Neural cell (in vitro differentiated cells): ENCODE measurements at regions not wholly inside any gene's neighbourhood (a gene's known extent, or its start where the extent isn't known, plus 50 kb on each side); places are given as distances from the start of the nearest gene placed in this dataset.
"Not testable (repeated sequence)": the region's sequence is repeated elsewhere in the genome, so short reads cannot be mapped to it uniquely, and the experiment has no call there.

Source experiments
- H2AFZ ChIP-seq: fragments of 200-600, 300-800 bp; sonication (generic), shearing (Covaris generic); 2 replicates; pipeline ENCODE4 v1.6.0; 2014; ENCODE audit warnings: low read depth, mild to moderate bottlenecking, antibody characterized with exemption, low read length, moderate library complexity
- H3F3A ChIP-seq: fragments of 200-600 bp; shearing (Covaris generic); 2 replicates; pipeline ENCODE4 v1.6.1; 2016; ENCODE audit warnings: mild to moderate bottlenecking, moderate library complexity, mixed read lengths, antibody characterized with exemption, low read length; ENCODE audit not compliant: insufficient read depth, poor library complexity, severe bottlenecking
- H3K27ac ChIP-seq: fragments of 200-600, 300-800 bp; sonication (generic), shearing (Covaris generic); 2 replicates; pipeline ENCODE4 v1.5.1; 2014; ENCODE audit warnings: mild to moderate bottlenecking, low read length, moderate library complexity
- H3K27me3 ChIP-seq: fragments of 300-800, 200-600 bp; sonication (generic), shearing (Covaris generic); 2 replicates; pipeline ENCODE4 v1.6.0; 2014; ENCODE audit warnings: mild to moderate bottlenecking, low read depth, low read length, moderate library complexity; ENCODE audit not compliant: insufficient read depth
- H3K36me3 ChIP-seq: fragments of 300-800, 200-600 bp; sonication (generic), shearing (Covaris generic); 2 replicates; pipeline ENCODE4 v1.5.1; 2014; ENCODE audit warnings: mild to moderate bottlenecking, antibody characterized with exemption, low read length, moderate library complexity; ENCODE audit not compliant: insufficient read depth
- H3K4me2 ChIP-seq: fragments of 300-800, 200-600 bp; sonication (generic), shearing (Covaris generic); 2 replicates; pipeline ENCODE4 v1.6.0; 2014; ENCODE audit warnings: mild to moderate bottlenecking, low read length
- H3K4me3 ChIP-seq: fragments of 300-800, 200-600 bp; sonication (generic), shearing (Covaris generic); 2 replicates; pipeline ENCODE4 v1.5.1; 2014; ENCODE audit warnings: mild to moderate bottlenecking, low read length, moderate library complexity
- H3K79me2 ChIP-seq: fragments of 200-600 bp; shearing (Covaris generic); replicated peaks from 2 replicates; pipeline ENCODE4 v1.6.0; 2014; ENCODE audit warnings: mild to moderate bottlenecking, low read length, moderate library complexity; ENCODE audit not compliant: insufficient read depth
- H3K9ac ChIP-seq: fragments of 300-800, 200-600 bp; sonication (generic), shearing (Covaris generic); 2 replicates; pipeline ENCODE4 v1.6.1; 2016; ENCODE audit warnings: mild to moderate bottlenecking, low read length, mixed read lengths
- H3K9me2 ChIP-seq: fragments of 200-600 bp; shearing (Covaris generic); 2 replicates; pipeline ENCODE4 v1.6.1; 2016; ENCODE audit warnings: mild to moderate bottlenecking, low read length, mixed read lengths; ENCODE audit not compliant: insufficient read depth
- H3K9me3 ChIP-seq: fragments of 200-600, 300-800 bp; sonication (generic), shearing (Covaris generic); 2 replicates; pipeline ENCODE4 v1.6.1; 2016; ENCODE audit warnings: mild to moderate bottlenecking, mixed run types, low read length, moderate library complexity, mixed read lengths
- H4K20me1 ChIP-seq: fragments of 200-600 bp; shearing (Covaris generic); 2 replicates; pipeline ENCODE4 v1.6.1; 2016; ENCODE audit warnings: mild to moderate bottlenecking, mixed run types; ENCODE audit not compliant: insufficient read depth
- CTCF ChIP-seq: fragments of 450-650 bp; IDR thresholded peaks from 2 replicates; pipeline ENCODE4 v1.5.1; 2014; ENCODE audit warnings: antibody characterized with exemption, mild to moderate bottlenecking, moderate library complexity; ENCODE audit not compliant: poor library complexity, severe bottlenecking
- EP300 ChIP-seq: fragments of 450-650 bp; conservative IDR thresholded peaks from 2 replicates; pipeline ENCODE4 v1.6.1; 2014; ENCODE audit warnings: antibody characterized with exemption, mild to moderate bottlenecking, moderate library complexity; ENCODE audit not compliant: poor library complexity, severe bottlenecking
- EZH2 ChIP-seq: fragments of 200-600, 300-800 bp; shearing (Covaris generic), sonication (generic); IDR thresholded peaks from 2 replicates; pipeline ENCODE4 v1.6.1; 2014; ENCODE audit warnings: antibody characterized with exemption, low read length, borderline replicate concordance, mild to moderate bottlenecking; ENCODE audit not compliant: insufficient read depth, poor library complexity, severe bottlenecking
- MXI1 ChIP-seq: fragments of 450-650 bp; conservative IDR thresholded peaks from 2 replicates; pipeline ENCODE4 v1.6.1; 2014; ENCODE audit warnings: antibody characterized with exemption, mild to moderate bottlenecking; ENCODE audit not compliant: poor library complexity, severe bottlenecking
- POLR2AphosphoS5 ChIP-seq: IDR thresholded peaks from 2 replicates; pipeline ENCODE4 v1.6.1; 2012
- RAD21 ChIP-seq: fragments of 450-650 bp; conservative IDR thresholded peaks from 2 replicates; pipeline ENCODE4 v1.6.1; 2014; ENCODE audit warnings: antibody characterized with exemption, mild to moderate bottlenecking, moderate library complexity
- REST ChIP-seq: IDR thresholded peaks from 2 replicates; pipeline ENCODE4 v1.6.1; 2012; ENCODE audit warnings: borderline replicate concordance
- SMC3 ChIP-seq: fragments of 450-650 bp; conservative IDR thresholded peaks from 2 replicates; pipeline ENCODE4 v1.6.1; 2014; ENCODE audit warnings: antibody characterized with exemption, mild to moderate bottlenecking, moderate library complexity; ENCODE audit not compliant: poor library complexity
- TAF1 ChIP-seq: IDR thresholded peaks from 2 replicates; pipeline ENCODE4 v1.6.1; 2012; ENCODE audit warnings: low read depth

- Histone ChIP-seq H2AFZ (no peak overlapping the region), H3K9me2 (no peaks in the 10 kb centered on the region), H3K27ac (no peak overlapping the region), H4K20me1 (no peaks in the 10 kb centered on the region), H3K79me2 (no peaks in the 10 kb centered on the region), H3K4me2 (no peak overlapping the region), H3K9ac (no peak overlapping the region), H3K27me3 (no peaks in the 10 kb centered on the region), H3K4me3 (no peak overlapping the region), H3K9me3 (no peaks in the 10 kb centered on the region), H3K36me3 (no peaks in the 10 kb centered on the region), H3F3A (no peaks in the 10 kb centered on the region)
- TF ChIP-seq EZH2: no peak
- no peak for TF ChIP-seq CTCF
- TF ChIP-seq EP300: no peak
- TF ChIP-seq REST: no peak
- TF ChIP-seq TAF1: no peak
- TF ChIP-seq RAD21: no peak
- TF ChIP-seq POLR2AphosphoS5: no peak
- no peak for TF ChIP-seq SMC3
- no peak for TF ChIP-seq MXI1
Observed at GRCh38 chr1:191508239-191508638, 650.0 kb upstream of the RGS18 start.

- H3K27ac ChIP-seq, H4K20me1 ChIP-seq, H3K36me3 ChIP-seq: not testable (repeated sequence)
Observed at GRCh38 chr1:191511480-191511879, 646.8 kb upstream of the RGS18 start.

GRCh38 chr1:191517826-191518225 lies 640.4 kb upstream of the RGS18 start:
- H3K4me2 ChIP-seq: no peak overlapping the region
- H3K9me3 ChIP-seq: no peaks in the 10 kb centered on the region
- no peak overlapping the region for H2AFZ ChIP-seq
- no peak for TF ChIP-seq EZH2
- TF ChIP-seq RAD21: no peak
- TF ChIP-seq CTCF: no peak
- no peak for TF ChIP-seq REST
- TF ChIP-seq EP300: no peak
- no peak for TF ChIP-seq SMC3
- TF ChIP-seq TAF1: no peak
- no peak for TF ChIP-seq MXI1
- TF ChIP-seq POLR2AphosphoS5: no peak
- no peaks in the 10 kb centered on the region for H3K79me2 ChIP-seq
- no peaks in the 10 kb centered on the region for H3K36me3 ChIP-seq
- no peaks in the 10 kb centered on the region for H3K27me3 ChIP-seq
- H3K27ac ChIP-seq: no peak overlapping the region
- no peaks in the 10 kb centered on the region for H3F3A ChIP-seq
- H3K4me3 ChIP-seq: no peak overlapping the region
- H3K9me2 ChIP-seq: no peaks in the 10 kb centered on the region
- H3K9ac ChIP-seq: no peak overlapping the region
- H4K20me1 ChIP-seq: no peaks in the 10 kb centered on the region

More at GRCh38 chr1:191511480-191511879, 646.8 kb upstream of the RGS18 start:
- not testable (repeated sequence) for H3K27me3 ChIP-seq, H3K9ac ChIP-seq, H3K4me2 ChIP-seq, H2AFZ ChIP-seq, H3K4me3 ChIP-seq, H3K79me2 ChIP-seq, H3K9me3 ChIP-seq, H3F3A ChIP-seq, H3K9me2 ChIP-seq
